GM19238 (cell line): ENCODE measurements at regions not wholly inside any gene's neighbourhood (a gene's known extent, or its start where the extent isn't known, plus 50 kb on each side); places are given as distances from the start of the nearest gene placed in this dataset.
"Not testable (repeated sequence)": the region's sequence is repeated elsewhere in the genome, so short reads cannot be mapped to it uniquely, and the experiment has no call there.

Source experiments
- DNase-seq: peaks from one replicate; pipeline ENCODE4 v3.0.0; 2011; ENCODE audit warnings: low spot score; ENCODE audit not compliant: insufficient read length

GRCh38 chr9:41075671-41076070, 52.8 kb downstream of the FOXD4L6 start:
- not testable (repeated sequence) for DNase-seq

GRCh38 chr9:41074356-41074942, 54.0 kb downstream of the FOXD4L6 start:
- peak; percentile 2 for DNase-seq

- DNase-seq: not testable (repeated sequence)
Observed at GRCh38 chr9:41073471-41074243, 54.8 kb downstream of the FOXD4L6 start.

- not testable (repeated sequence) for DNase-seq
Observed at GRCh38 chr9:41064125-41064795, 64.2 kb downstream of the FOXD4L6 start.

- DNase-seq: not testable (repeated sequence)
Observed at GRCh38 chr9:41063243-41063642, 65.2 kb downstream of the FOXD4L6 start.

GRCh38 chr9:41059603-41060002, 68.9 kb downstream of the FOXD4L6 start:
- DNase-seq: not testable (repeated sequence)

- DNase-seq: not testable (repeated sequence)
Observed at GRCh38 chr9:41053666-41054363, 74.7 kb downstream of the FOXD4L6 start.

GRCh38 chr9:41048672-41049071, 79.8 kb downstream of the FOXD4L6 start:
- DNase-seq: not testable (repeated sequence)

- DNase-seq: not testable (repeated sequence)
Observed at GRCh38 chr9:41047792-41048191, 80.7 kb downstream of the FOXD4L6 start.

- DNase-seq: not testable (repeated sequence)
Observed at GRCh38 chr9:41044930-41045329, 83.6 kb downstream of the FOXD4L6 start.

GRCh38 chr9:41043433-41043832, 85.0 kb downstream of the FOXD4L6 start:
- DNase-seq: not testable (repeated sequence)

- not testable (repeated sequence) for DNase-seq
Observed at GRCh38 chr9:41042111-41042510, 86.4 kb downstream of the FOXD4L6 start.

GRCh38 chr9:41040705-41041342, 87.7 kb downstream of the FOXD4L6 start:
- DNase-seq: not testable (repeated sequence)

- not testable (repeated sequence) for DNase-seq
Observed at GRCh38 chr9:41035276-41035675, 93.2 kb downstream of the FOXD4L6 start.

GRCh38 chr9:41034699-41035197, 93.7 kb downstream of the FOXD4L6 start:
- not testable (repeated sequence) for DNase-seq

GRCh38 chr9:41033877-41034276, 94.6 kb downstream of the FOXD4L6 start:
- not testable (repeated sequence) for DNase-seq

- not testable (repeated sequence) for DNase-seq
Observed at GRCh38 chr9:41033360-41033759, 95.1 kb downstream of the FOXD4L6 start.

GRCh38 chr9:41026912-41027676, 101.4 kb downstream of the FOXD4L6 start:
- not testable (repeated sequence) for DNase-seq

GRCh38 chr9:41022365-41022764, 106.1 kb downstream of the FOXD4L6 start:
- DNase-seq: not testable (repeated sequence)
